HCT116 (cell line): ENCODE measurements at regions not wholly inside any gene's neighbourhood (a gene's known extent, or its start where the extent isn't known, plus 50 kb on each side); places are given as distances from the start of the nearest gene placed in this dataset.

ENCODE experiments used
- ATAC-seq: fragments of 200-7000 bp; cut with Tn5 transposase; 2 replicates; pipeline ENCODE4 v1.9.1; 2020; ENCODE audit warnings: mild to moderate bottlenecking, moderate library complexity
- BruUV-seq: library from RNA; stranded (reverse); fragments of 400-500 nt; replicated peaks from 2 replicates; lab custom pipeline; 2021; lab: Mats Ljungman, UMichigan
- CTCF ChIA-PET: fragments of 300-600 bp; sonication (Branson Sonifier 250); formaldehyde crosslinking; loops from one replicate; lab custom pipeline; 2021; ENCODE audit warnings: antibody characterized with exemption; lab: Charles Lee
- POLR2A ChIA-PET: fragments of 300-600, 350-600 bp; sonication (Branson Sonifier 250); formaldehyde crosslinking; loops from one replicate; lab custom pipeline; 2021; ENCODE audit warnings: antibody characterized with exemption; lab: Charles Lee
- RAD21 ChIA-PET, 2 experiments: fragments of 300-600 bp; sonication (Branson Sonifier 250); formaldehyde crosslinking; loops; one replicate each; lab custom pipeline; 2023; ENCODE audit warnings: low total read pairs in 2 of 2; ENCODE audit not compliant: uncharacterized antibody in 2 of 2, unreplicated experiment in 2 of 2, low non-redundant PET in 1 of 2; lab: Charles Lee
- DNase-seq: peaks from one replicate; pipeline ENCODE4 v3.0.0-alpha.2; 2010; ENCODE audit warnings: low read depth, low spot score
- H2AFZ ChIP-seq: fragments of 200-600 bp; shearing (Covaris generic), sonication (generic); 2 replicates; pipeline ENCODE4 v1.6.1; 2017; ENCODE audit warnings: low read depth, mixed run types, mixed read lengths, antibody characterized with exemption, low read length; ENCODE audit not compliant: poor library complexity, severe bottlenecking
- H3K27ac ChIP-seq: 2 replicates; pipeline ENCODE4 v1.5.1; 2012; ENCODE audit warnings: low read depth, low read length
- H3K27me3 ChIP-seq: fragments of 200-600 bp; sonication (generic); 2 replicates; pipeline ENCODE4 v1.6.1; 2016; ENCODE audit warnings: mixed run types, low read length, mixed read lengths; ENCODE audit not compliant: insufficient read depth
- H3K36me3 ChIP-seq, 2 experiments: fragments of 200-500 bp in 1 of 2; fragments of 200-600 bp in 1 of 2; sonication (Bioruptor generic) in 1 of 2; sonication (generic) in 1 of 2; 2 replicates each; pipeline versions ENCODE4 v1.5.1 to v1.6.1; 2014 to 2016; ENCODE audit warnings: low read length in 2 of 2, inconsistent platforms in 1 of 2, mixed read lengths in 1 of 2, mixed run types in 1 of 2; ENCODE audit not compliant: insufficient read depth in 2 of 2, control insufficient read depth in 1 of 2
- H3K4me1 ChIP-seq, 2 experiments: fragments of 200-600 bp in 1 of 2; sonication (generic) in 1 of 2; 2 replicates each; pipeline versions ENCODE4 v1.5.1 to v1.6.1; 2012 to 2017; ENCODE audit warnings: low read length in 2 of 2, inconsistent platforms in 1 of 2, mild to moderate bottlenecking in 1 of 2, mixed read lengths in 1 of 2, mixed run types in 1 of 2, moderate library complexity in 1 of 2; ENCODE audit not compliant: insufficient read depth in 2 of 2, control insufficient read depth in 1 of 2
- H3K4me2 ChIP-seq: fragments of 200-600 bp; sonication (generic); 2 replicates; pipeline ENCODE4 v1.6.1; 2017; ENCODE audit warnings: mixed run types, low read length, mixed read lengths
- H3K4me3 ChIP-seq, 2 experiments: fragments of 200-600 bp in 1 of 2; sonication (generic) in 1 of 2; replicated peaks in 1 of 2; 2 replicates each; pipeline ENCODE4 v1.5.1; 2011 to 2016; ENCODE audit warnings: low read length in 2 of 2, control low read depth in 1 of 2, low read depth in 1 of 2, mild to moderate bottlenecking in 1 of 2, mixed read lengths in 1 of 2, mixed run types in 1 of 2
- H3K79me2 ChIP-seq: fragments of 200-600 bp; sonication (generic); 2 replicates; pipeline ENCODE4 v1.6.1; 2017; ENCODE audit warnings: mild to moderate bottlenecking, mixed run types, low read length, moderate library complexity, mixed read lengths; ENCODE audit not compliant: insufficient read depth
- H3K9ac ChIP-seq: fragments of 200-600 bp; sonication (generic); 2 replicates; pipeline ENCODE4 v1.6.1; 2016; ENCODE audit warnings: low read length, mixed read lengths
- H3K9me2 ChIP-seq: fragments of 200-600 bp; sonication (generic), shearing (Covaris generic); 2 replicates; pipeline ENCODE4 v1.6.1; 2017; ENCODE audit warnings: mixed run types, mild to moderate bottlenecking, moderate library complexity; ENCODE audit not compliant: insufficient read depth
- H3K9me3 ChIP-seq, 2 experiments: fragments of 200-500 bp in 1 of 2; fragments of 200-600 bp in 1 of 2; sonication (Bioruptor generic) in 1 of 2; sonication (generic) in 1 of 2; 2 replicates each; pipeline ENCODE4 v1.6.1; 2014 to 2017; ENCODE audit warnings: low read length in 2 of 2, mixed read lengths in 2 of 2, inconsistent platforms in 1 of 2, low read depth in 1 of 2, mild to moderate bottlenecking in 1 of 2, mixed run types in 1 of 2, moderate library complexity in 1 of 2; ENCODE audit not compliant: control insufficient read depth in 1 of 2, insufficient read depth in 1 of 2
- H4K20me1 ChIP-seq: fragments of 200-600 bp; sonication (generic), shearing (Covaris generic); 2 replicates; pipeline ENCODE4 v1.6.1; 2017; ENCODE audit warnings: mixed run types, mild to moderate bottlenecking, moderate library complexity; ENCODE audit not compliant: insufficient read depth
- CBX3 ChIP-seq: IDR thresholded peaks from 2 replicates; pipeline ENCODE4 v1.6.1; 2012; ENCODE audit warnings: low read depth
- CEBPB ChIP-seq: IDR thresholded peaks from 2 replicates; pipeline ENCODE4 v1.6.1; 2012; ENCODE audit warnings: low read depth
- CTCF ChIP-seq, 3 experiments: fragments of 200-600 bp in 1 of 3; sonication (generic) in 1 of 3; IDR thresholded peaks in 2 of 3; conservative IDR thresholded peaks in 1 of 3; 2 replicates each; pipeline ENCODE4 v1.5.1; 2012 to 2017; ENCODE audit warnings: low read depth in 2 of 3, low read length in 2 of 3, antibody characterized with exemption in 1 of 3, borderline replicate concordance in 1 of 3, control low read depth in 1 of 3, mild to moderate bottlenecking in 1 of 3, mixed read lengths in 1 of 3, mixed run types in 1 of 3, moderate library complexity in 1 of 3; ENCODE audit not compliant: insufficient read depth in 1 of 3
- EZH2phosphoT487 ChIP-seq: fragments of 200-600 bp; IDR thresholded peaks from 2 replicates; pipeline ENCODE4 v1.6.1; 2018; ENCODE audit warnings: antibody characterized with exemption, borderline replicate concordance
- POLR2A ChIP-seq: IDR thresholded peaks from 2 replicates; pipeline ENCODE4 v1.7.0; 2011; ENCODE audit warnings: borderline replicate concordance; ENCODE audit not compliant: insufficient read depth, insufficient read length; ENCODE audit errors: extremely low read depth
- POLR2AphosphoS5 ChIP-seq: IDR thresholded peaks from 2 replicates; pipeline ENCODE4 v1.6.1; 2011; ENCODE audit warnings: mild to moderate bottlenecking, low read depth, low read length, moderate library complexity
- RAD21 ChIP-seq: IDR thresholded peaks from 2 replicates; pipeline ENCODE4 v1.6.1; 2012; ENCODE audit warnings: low read depth, mild to moderate bottlenecking
- YY1 ChIP-seq: IDR thresholded peaks from 2 replicates; pipeline ENCODE4 v1.6.1; 2011; ENCODE audit warnings: low read length, low read depth, moderate library complexity, mild to moderate bottlenecking; ENCODE audit not compliant: insufficient replicate concordance; ENCODE audit errors: extremely low read depth
- ZBTB33 ChIP-seq: IDR thresholded peaks from 2 replicates; pipeline ENCODE4 v1.6.1; 2011; ENCODE audit warnings: mild to moderate bottlenecking, low read length, moderate library complexity; ENCODE audit not compliant: insufficient replicate concordance; ENCODE audit errors: extremely low read depth
- ZFX ChIP-seq: fragments of 450-650 bp; IDR thresholded peaks from 2 replicates; pipeline ENCODE4 v1.6.1; 2017
- ZNF274 ChIP-seq: fragments of 200-500 bp; sonication (Bioruptor generic); IDR thresholded peaks from 2 replicates; pipeline ENCODE4 v1.6.1; 2014; ENCODE audit warnings: mild to moderate bottlenecking, low read depth, low read length, inconsistent platforms
- intact Hi-C: fragments of 100-400 bp; cut with micrococcal nuclease; formaldehyde crosslinking; loops from 2 replicates; pipeline ENCODE4 v1.10.0; 2022
- TF ChIP-seq, protein P1 (sequence below): IDR thresholded peaks from 2 replicates; pipeline ENCODE4 v1.6.1; 2012; ENCODE audit warnings: low read depth
- TF ChIP-seq, protein P2 (sequence below): IDR thresholded peaks from 2 replicates; pipeline ENCODE4 v1.6.1; 2012

DNA sequence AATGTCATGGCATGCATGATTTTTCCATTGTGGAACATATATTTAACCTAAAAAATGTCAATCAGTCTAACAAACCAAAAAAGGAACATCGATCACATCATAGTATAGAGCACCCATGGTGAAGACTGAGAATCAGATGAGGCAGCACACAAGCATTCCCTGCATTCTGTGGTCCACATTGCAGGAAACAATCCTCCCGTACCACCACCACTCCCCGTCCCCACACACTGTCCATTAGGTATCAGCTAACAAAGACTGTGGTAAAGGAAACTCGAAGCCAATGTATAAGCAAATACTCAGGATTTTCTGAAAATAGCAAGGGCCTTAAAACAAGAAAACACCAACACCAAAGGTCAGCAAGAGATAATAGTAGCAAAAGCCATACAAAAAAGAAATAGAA lies 1104.4 kb upstream of the SEMA6A start:
- ATAC-seq: no peak
- no peak overlapping the region for H3K9ac ChIP-seq

More for the DNA sequence above, 1104.4 kb upstream of the SEMA6A start:
- TF ChIP-seq ZFX: no peak
- TF ChIP-seq CEBPB: no peak
- TF ChIP-seq CTCF (IDR thresholded peaks at IDR 0.05 in 2 of 3, conservative IDR thresholded peaks at IDR 0.05 in 1 of 3; ENCODE audit: borderline replicate concordance in 1 of 3, insufficient read depth in 1 of 3, low read depth in 2 of 3, low read length in 2 of 3): no peak
- TF ChIP-seq ZNF274: no peak
- TF ChIP-seq CBX3: no peak
- TF ChIP-seq, protein P1, sequence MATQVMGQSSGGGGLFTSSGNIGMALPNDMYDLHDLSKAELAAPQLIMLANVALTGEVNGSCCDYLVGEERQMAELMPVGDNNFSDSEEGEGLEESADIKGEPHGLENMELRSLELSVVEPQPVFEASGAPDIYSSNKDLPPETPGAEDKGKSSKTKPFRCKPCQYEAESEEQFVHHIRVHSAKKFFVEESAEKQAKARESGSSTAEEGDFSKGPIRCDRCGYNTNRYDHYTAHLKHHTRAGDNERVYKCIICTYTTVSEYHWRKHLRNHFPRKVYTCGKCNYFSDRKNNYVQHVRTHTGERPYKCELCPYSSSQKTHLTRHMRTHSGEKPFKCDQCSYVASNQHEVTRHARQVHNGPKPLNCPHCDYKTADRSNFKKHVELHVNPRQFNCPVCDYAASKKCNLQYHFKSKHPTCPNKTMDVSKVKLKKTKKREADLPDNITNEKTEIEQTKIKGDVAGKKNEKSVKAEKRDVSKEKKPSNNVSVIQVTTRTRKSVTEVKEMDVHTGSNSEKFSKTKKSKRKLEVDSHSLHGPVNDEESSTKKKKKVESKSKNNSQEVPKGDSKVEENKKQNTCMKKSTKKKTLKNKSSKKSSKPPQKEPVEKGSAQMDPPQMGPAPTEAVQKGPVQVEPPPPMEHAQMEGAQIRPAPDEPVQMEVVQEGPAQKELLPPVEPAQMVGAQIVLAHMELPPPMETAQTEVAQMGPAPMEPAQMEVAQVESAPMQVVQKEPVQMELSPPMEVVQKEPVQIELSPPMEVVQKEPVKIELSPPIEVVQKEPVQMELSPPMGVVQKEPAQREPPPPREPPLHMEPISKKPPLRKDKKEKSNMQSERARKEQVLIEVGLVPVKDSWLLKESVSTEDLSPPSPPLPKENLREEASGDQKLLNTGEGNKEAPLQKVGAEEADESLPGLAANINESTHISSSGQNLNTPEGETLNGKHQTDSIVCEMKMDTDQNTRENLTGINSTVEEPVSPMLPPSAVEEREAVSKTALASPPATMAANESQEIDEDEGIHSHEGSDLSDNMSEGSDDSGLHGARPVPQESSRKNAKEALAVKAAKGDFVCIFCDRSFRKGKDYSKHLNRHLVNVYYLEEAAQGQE: no peak
- no peak for TF ChIP-seq POLR2A
- TF ChIP-seq, protein P2, sequence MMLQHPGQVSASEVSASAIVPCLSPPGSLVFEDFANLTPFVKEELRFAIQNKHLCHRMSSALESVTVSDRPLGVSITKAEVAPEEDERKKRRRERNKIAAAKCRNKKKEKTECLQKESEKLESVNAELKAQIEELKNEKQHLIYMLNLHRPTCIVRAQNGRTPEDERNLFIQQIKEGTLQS: no peak
- no peak for TF ChIP-seq POLR2AphosphoS5
- no peak for TF ChIP-seq EZH2phosphoT487
- no peak for TF ChIP-seq YY1
- no peak for TF ChIP-seq RAD21
- no peak for TF ChIP-seq ZBTB33
- Histone ChIP-seq H3K79me2 (no peaks in the 10 kb centered on the region), H3K4me2 (no peak overlapping the region), H2AFZ (no peak overlapping the region), H3K4me1 (0 out of 4 replicates have a peak, but pooled peaks cover 3 to 5% of the 10 kb centered on the region in 2 experiments), H3K4me3 (no peak overlapping the region), H3K27me3 (no peaks in the 10 kb centered on the region), H3K9me3 (no peaks in the 10 kb centered on the region), H3K27ac (no peak overlapping the region), H3K9me2 (no peaks in the 10 kb centered on the region; the same call in 1 of the 2 replicates), H4K20me1 (no peaks in the 10 kb centered on the region), H3K36me3 (no peaks in the 10 kb centered on the region)
- POLR2A ChIA-PET: no interaction called here
- intact Hi-C loops: no loop called here
- CTCF ChIA-PET: no interaction called here
- RAD21 ChIA-PET: no interaction called here
- no peak for DNase-seq
- BruUV-seq: no TSS peak
